ENCODE measurements at regions not wholly inside any gene's neighbourhood (a gene's known extent, or its start where the extent isn't known, plus 50 kb on each side); places are given as distances from the start of the nearest gene placed in this dataset.

DNA sequence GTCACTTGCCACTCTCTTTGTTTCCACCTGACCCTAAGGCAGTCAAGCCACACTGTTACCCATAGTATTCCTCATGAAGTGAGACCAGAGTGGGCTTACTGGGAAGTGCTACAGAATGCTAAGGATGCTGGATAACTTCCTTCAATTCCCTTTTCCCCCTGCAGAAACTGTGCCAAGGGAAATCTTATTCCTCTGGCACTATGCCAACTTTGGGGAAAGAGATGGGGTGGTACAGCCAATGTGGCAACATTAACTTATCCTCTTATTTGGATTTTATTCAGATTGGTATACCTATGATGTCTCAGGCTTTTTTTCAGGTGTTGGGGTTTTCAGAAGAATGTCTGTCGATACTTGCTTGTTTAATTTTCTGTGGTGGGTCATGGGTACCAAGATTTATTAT is 599.4 kb upstream of the PBX1 start:
- Mint-ChIP-seq H3K4me1 (ENCODE audit: unreplicated experiment) (no peaks in the 10 kb centered on the region), H3K36me3 (ENCODE audit: unreplicated experiment) (no peaks in the 10 kb centered on the region), H3K27me3 (ENCODE audit: unreplicated experiment) (no peaks in the 10 kb centered on the region), H3K4me3 (ENCODE audit: unreplicated experiment) (no peak overlapping the region), H3K9me3 (ENCODE audit: unreplicated experiment) (peaks cover 21% of the 10 kb centered on the region), H3K27ac (ENCODE audit: unreplicated experiment) (no peak overlapping the region)
- DNase-seq (ENCODE audit: extremely low spot score, unreplicated experiment) = no peak
- TF ChIP-seq, protein P1, sequence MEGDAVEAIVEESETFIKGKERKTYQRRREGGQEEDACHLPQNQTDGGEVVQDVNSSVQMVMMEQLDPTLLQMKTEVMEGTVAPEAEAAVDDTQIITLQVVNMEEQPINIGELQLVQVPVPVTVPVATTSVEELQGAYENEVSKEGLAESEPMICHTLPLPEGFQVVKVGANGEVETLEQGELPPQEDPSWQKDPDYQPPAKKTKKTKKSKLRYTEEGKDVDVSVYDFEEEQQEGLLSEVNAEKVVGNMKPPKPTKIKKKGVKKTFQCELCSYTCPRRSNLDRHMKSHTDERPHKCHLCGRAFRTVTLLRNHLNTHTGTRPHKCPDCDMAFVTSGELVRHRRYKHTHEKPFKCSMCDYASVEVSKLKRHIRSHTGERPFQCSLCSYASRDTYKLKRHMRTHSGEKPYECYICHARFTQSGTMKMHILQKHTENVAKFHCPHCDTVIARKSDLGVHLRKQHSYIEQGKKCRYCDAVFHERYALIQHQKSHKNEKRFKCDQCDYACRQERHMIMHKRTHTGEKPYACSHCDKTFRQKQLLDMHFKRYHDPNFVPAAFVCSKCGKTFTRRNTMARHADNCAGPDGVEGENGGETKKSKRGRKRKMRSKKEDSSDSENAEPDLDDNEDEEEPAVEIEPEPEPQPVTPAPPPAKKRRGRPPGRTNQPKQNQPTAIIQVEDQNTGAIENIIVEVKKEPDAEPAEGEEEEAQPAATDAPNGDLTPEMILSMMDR (IDR thresholded peaks at IDR 0.05) = no peak

DNA sequence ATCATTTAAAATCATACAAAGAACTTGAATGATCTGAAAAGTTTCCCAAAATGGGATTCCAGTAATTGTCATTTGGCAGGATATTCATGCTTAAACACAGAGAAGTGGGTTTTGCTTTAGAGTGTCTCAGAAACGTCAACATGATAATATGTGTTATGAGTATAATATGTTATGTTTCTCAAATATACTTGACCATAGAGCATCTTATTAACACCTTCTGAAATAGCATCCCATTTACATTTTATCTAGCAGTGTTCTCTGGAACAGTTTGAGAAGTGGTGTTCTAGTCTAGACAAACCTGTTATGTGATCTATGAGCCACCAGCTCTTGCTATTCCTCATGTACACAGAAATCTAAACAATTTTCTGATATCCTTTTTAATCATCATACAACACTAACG is 588.8 kb upstream of the PBX1 start:
- no peaks in the 10 kb centered on the region for H3K4me1 Mint-ChIP-seq (ENCODE audit: unreplicated experiment)
- no peaks in the 10 kb centered on the region for H3K36me3 Mint-ChIP-seq (ENCODE audit: unreplicated experiment)
- H3K9me3 Mint-ChIP-seq (ENCODE audit: unreplicated experiment) = peaks cover 24% of the 10 kb centered on the region
- TF ChIP-seq, protein P1 (IDR thresholded peaks at IDR 0.05) = no peak
- no peak for DNase-seq (ENCODE audit: extremely low spot score, unreplicated experiment)
- no peak overlapping the region for H3K4me3 Mint-ChIP-seq (ENCODE audit: unreplicated experiment)
- no peak overlapping the region for H3K27ac Mint-ChIP-seq (ENCODE audit: unreplicated experiment)
- H3K27me3 Mint-ChIP-seq (ENCODE audit: unreplicated experiment) = no peaks in the 10 kb centered on the region

DNA sequence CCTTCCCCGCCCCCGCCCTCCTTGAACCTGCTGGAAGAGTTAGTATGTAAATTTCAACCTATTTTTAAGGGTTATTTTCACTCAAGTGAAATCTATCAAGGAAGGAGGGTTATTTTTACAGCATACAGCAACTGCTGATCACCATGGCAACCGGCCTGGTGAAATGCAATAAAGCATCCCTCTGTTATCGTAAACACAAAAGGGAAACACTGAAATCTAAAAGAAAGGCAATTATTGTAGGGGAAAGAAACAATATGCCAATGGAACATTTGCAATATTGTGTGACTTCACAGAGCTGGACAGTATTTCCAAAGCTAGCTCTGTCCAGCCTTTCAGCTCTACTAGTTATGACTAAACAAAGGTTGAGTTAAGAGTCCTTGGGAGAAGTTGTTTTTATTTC is 588.3 kb upstream of the PBX1 start:
- TF ChIP-seq, protein P1 (IDR thresholded peaks at IDR 0.05) = no peak
- H3K9me3 Mint-ChIP-seq (ENCODE audit: unreplicated experiment) = peaks cover 20% of the 10 kb centered on the region

GRCh38 chr1:163973586-163973985 is 585.4 kb upstream of the PBX1 start:
- no peak for DNase-seq (ENCODE audit: extremely low spot score, unreplicated experiment)
- Mint-ChIP-seq H3K9me3 (ENCODE audit: unreplicated experiment) (peaks cover 13% of the 10 kb centered on the region), H3K36me3 (ENCODE audit: unreplicated experiment) (no peaks in the 10 kb centered on the region), H3K4me3 (ENCODE audit: unreplicated experiment) (no peak overlapping the region), H3K27me3 (ENCODE audit: unreplicated experiment) (no peaks in the 10 kb centered on the region), H3K4me1 (ENCODE audit: unreplicated experiment) (no peaks in the 10 kb centered on the region), H3K27ac (ENCODE audit: unreplicated experiment) (no peak overlapping the region)
- TF ChIP-seq, protein P1 (IDR thresholded peaks at IDR 0.05) = no peak

More for the DNA sequence above, 588.3 kb upstream of the PBX1 start:
- Mint-ChIP-seq H3K4me1 (ENCODE audit: unreplicated experiment) (no peaks in the 10 kb centered on the region), H3K36me3 (ENCODE audit: unreplicated experiment) (no peaks in the 10 kb centered on the region), H3K27me3 (ENCODE audit: unreplicated experiment) (no peaks in the 10 kb centered on the region), H3K4me3 (ENCODE audit: unreplicated experiment) (no peak overlapping the region), H3K27ac (ENCODE audit: unreplicated experiment) (no peak overlapping the region)
- DNase-seq (ENCODE audit: extremely low spot score, unreplicated experiment) = no peak

- Mint-ChIP-seq H3K27me3 (ENCODE audit: unreplicated experiment) (no peaks in the 10 kb centered on the region), H3K9me3 (ENCODE audit: unreplicated experiment) (peaks cover 13% of the 10 kb centered on the region), H3K36me3 (ENCODE audit: unreplicated experiment) (no peaks in the 10 kb centered on the region), H3K4me3 (ENCODE audit: unreplicated experiment) (no peak overlapping the region), H3K27ac (ENCODE audit: unreplicated experiment) (no peak overlapping the region), H3K4me1 (ENCODE audit: unreplicated experiment) (no peaks in the 10 kb centered on the region)
- TF ChIP-seq, protein P1 (IDR thresholded peaks at IDR 0.05) = no peak
- no peak for DNase-seq (ENCODE audit: extremely low spot score, unreplicated experiment)
Observed at GRCh38 chr1:163974120-163974519, 584.9 kb upstream of the PBX1 start.
